MV-4-11 (cell line): ENCODE measurements at regions not wholly inside any gene's neighbourhood (a gene's known extent, or its start where the extent isn't known, plus 50 kb on each side); places are given as distances from the start of the nearest gene placed in this dataset.

ENCODE experiments used
- DNase-seq: peaks from one replicate; lab custom pipeline; 2025; lab: John Stamatoyannopoulos, UW

GRCh38 chr1:84090447-84091245 lies 53.4 kb upstream of the PRKACB start:
- no peak for DNase-seq

- no peak for DNase-seq
Measured at GRCh38 chr1:84089867-84090266, 54.2 kb upstream of the PRKACB start.

- no peak for DNase-seq
Measured at GRCh38 chr1:84089465-84089864, 54.6 kb upstream of the PRKACB start.

- DNase-seq, result no peak
Measured at GRCh38 chr1:84086616-84087015, 57.5 kb upstream of the PRKACB start.

- no peak for DNase-seq
Measured at GRCh38 chr1:84086189-84086588, 57.9 kb upstream of the PRKACB start.

GRCh38 chr1:84083307-84083706 lies 60.8 kb upstream of the PRKACB start:
- no peak for DNase-seq

- no peak for DNase-seq
Measured at GRCh38 chr1:84078842-84079202, 65.2 kb upstream of the PRKACB start.

GRCh38 chr1:84078108-84078841 lies 65.8 kb upstream of the PRKACB start:
- DNase-seq, result no peak

GRCh38 chr1:84077476-84078107 lies 66.5 kb upstream of the PRKACB start:
- peak; percentile 29 for DNase-seq

- DNase-seq, result no peak
Measured at GRCh38 chr1:84073266-84073665, 70.8 kb upstream of the PRKACB start.

GRCh38 chr1:84069236-84069845 lies 70.4 kb upstream of the TTLL7 start:
- DNase-seq, result no peak

GRCh38 chr1:84062496-84062895 lies 63.6 kb upstream of the TTLL7 start:
- no peak for DNase-seq

GRCh38 chr1:84061336-84061735 lies 62.4 kb upstream of the TTLL7 start:
- DNase-seq, result no peak

GRCh38 chr1:84060781-84061180 lies 61.8 kb upstream of the TTLL7 start:
- DNase-seq, result no peak

GRCh38 chr1:84048820-84049219 lies 49.9 kb upstream of the TTLL7 start:
- no peak for DNase-seq
